ENCODE measurements at regions not wholly inside any gene's neighbourhood (a gene's known extent, or its start where the extent isn't known, plus 50 kb on each side); places are given as distances from the start of the nearest gene placed in this dataset.

DNA sequence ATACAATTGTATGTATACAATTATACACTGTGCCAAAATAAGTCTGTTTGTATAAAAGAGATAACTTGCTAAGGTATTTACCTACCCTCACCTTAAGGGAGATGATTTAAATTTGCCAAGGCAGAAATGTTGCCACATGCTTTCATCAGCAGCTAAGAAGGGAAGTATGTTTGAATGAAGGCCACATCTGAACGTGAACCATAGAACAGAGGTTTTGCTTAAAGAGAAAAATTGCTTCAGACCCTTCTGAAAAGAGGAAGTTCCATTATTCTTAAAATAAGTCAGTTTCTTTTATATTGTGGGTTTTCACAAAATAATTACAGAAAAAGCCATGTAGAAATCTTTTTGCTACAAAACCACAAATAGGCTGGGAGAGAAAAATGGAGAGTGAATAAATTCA is 621.5 kb upstream of the HTR2C start:
- Histone ChIP-seq H3K18ac (ENCODE audit: extremely low read depth, low read length) (no peak overlapping the region), H2BK5ac (ENCODE audit: low read depth, low read length) (no peak overlapping the region), H3K4ac (replicated peaks; ENCODE audit: insufficient read length, low read depth, low read length) (no peak overlapping the region), H3K79me2 (ENCODE audit: control insufficient read depth in 1 of 2, insufficient read depth in 2 of 2, low read length in 2 of 2) (peaks cover 0 to 20% of the 10 kb centered on the region in 2 experiments; a peak in 2 of 4 replicates), H2BK12ac (ENCODE audit: low read depth, low read length) (no peak overlapping the region), H3K4me3 (ENCODE audit: extremely low read depth in 1 of 4, insufficient read depth in 2 of 4, low read depth in 3 of 4, low read length in 4 of 4) (no peak overlapping the region), H3K4me1 (replicated peaks in 1 of 4; ENCODE audit: control insufficient read depth in 3 of 4, insufficient read depth in 4 of 4, low read length in 3 of 4) (peaks cover 0 to 15% (median 4%) of the 10 kb centered on the region in 4 experiments; a peak in 3 of 7 replicates), H4K91ac (replicated peaks; ENCODE audit: insufficient read length, low read length) (no peak overlapping the region), H4K8ac (ENCODE audit: extremely low read depth, insufficient read depth, low read length) (no peak overlapping the region), H2AK5ac (ENCODE audit: low read depth, low read length) (no peak overlapping the region), H3K79me1 (ENCODE audit: low read depth, low read length) (no peaks in the 10 kb centered on the region; the same call in 1 of the 2 replicates), H3K23ac (ENCODE audit: insufficient read length) (no peak overlapping the region), H3K56ac (replicated peaks; ENCODE audit: insufficient read length, low read depth, low read length) (no peak overlapping the region), H2BK15ac (ENCODE audit: low read length) (no peak overlapping the region), H3K27ac (ENCODE audit: low read depth, low read length) (no peak overlapping the region), H3K23me2 (ENCODE audit: low read depth, low read length) (no peaks in the 10 kb centered on the region), H3K9ac (replicated peaks in 1 of 4; ENCODE audit: extremely low read depth in 1 of 4, low read depth in 3 of 4, low read length in 3 of 4) (no peak overlapping the region), H2BK120ac (replicated peaks; ENCODE audit: low read depth, low read length) (no peak overlapping the region), H4K5ac (ENCODE audit: insufficient read length, low read depth, low read length) (no peak overlapping the region), H3K9me3 (ENCODE audit: insufficient read depth in 2 of 2, low read depth in 1 of 2, low read length in 1 of 2) (no peaks in the 10 kb centered on the region), H3K36me3 (ENCODE audit: control insufficient read depth in 2 of 4, insufficient read depth in 4 of 4, low read length in 3 of 4) (peaks cover 0 to 24% (median 0%) of the 10 kb centered on the region in 4 experiments; a peak in 3 of 8 replicates), H4K20me1 (replicated peaks in 1 of 2; ENCODE audit: control insufficient read depth in 1 of 2, insufficient read depth in 2 of 2, low read length in 2 of 2) (no peaks in the 10 kb centered on the region), H3K14ac (ENCODE audit: insufficient read length) (no peak overlapping the region), H3K27me3 (replicated peaks in 1 of 4; ENCODE audit: control insufficient read depth in 3 of 4, extremely low read depth in 1 of 4, insufficient read depth in 3 of 4, low read length in 3 of 4) (no peaks in the 10 kb centered on the region), H3K4me2 (ENCODE audit: insufficient read depth in 1 of 2, low read depth in 2 of 2, low read length in 2 of 2) (no peak overlapping the region), H2BK20ac (ENCODE audit: low read length) (no peak overlapping the region), H2AFZ (ENCODE audit: low read length) (no peak overlapping the region)
- DNase-seq (ENCODE audit: low read depth in 1 of 2, low spot score in 2 of 2) (no peak), FAIRE-seq (no peak)
- 86% methylated on average over 1 of the region's 1 CpG; no CpG with 5 or more reads in 1 of the 2 experiments for WGBS, 2 experiments (ENCODE audit: extremely low coverage in 1 of 2, insufficient coverage in 1 of 2, insufficient read length in 1 of 2, insufficient replicate concordance in 2 of 2, low coverage in 1 of 2, low lambda C conversion rate in 2 of 2, missing lambda C conversion rate in 1 of 2)
- CTCF ChIA-PET (ENCODE audit: partially characterized antibody) = no interaction called here
- POLR2A ChIA-PET (ENCODE audit: partially characterized antibody) = interaction anchor here (2.9 to 3.1 kb wide), 2 partner anchors 26 to 78 kb away, joined by 11 to 19 read pairs; no protein-coding TSS in a partner anchor
- TF ChIP-seq SIN3A (conservative IDR thresholded peaks at IDR 0.05 in 1 of 2, IDR thresholded peaks at IDR 0.05 in 1 of 2; ENCODE audit: low read depth in 1 of 2, low read length in 2 of 2) (no peak), BCL11A (IDR thresholded peaks at IDR 0.05; ENCODE audit: low read depth in 2 of 2, low read length in 2 of 2) (no peak), FOSL1 (IDR thresholded peaks at IDR 0.05; ENCODE audit: insufficient read depth, low read depth, low read length) (no peak), TBP (IDR thresholded peaks at IDR 0.05; ENCODE audit: low read depth, low read length) (no peak), RBBP5 (IDR thresholded peaks at IDR 0.05; ENCODE audit: borderline replicate concordance, low read depth, low read length) (no peak), RFX5 (IDR thresholded peaks at IDR 0.05; ENCODE audit: borderline replicate concordance, low read depth, low read length) (no peak), MAFK (IDR thresholded peaks at IDR 0.05; ENCODE audit: low read depth, low read length) (no peak), NANOG (IDR thresholded peaks at IDR 0.05; ENCODE audit: insufficient read depth, low read depth, low read length, poor library complexity, severe bottlenecking) (no peak), TEAD4 (IDR thresholded peaks at IDR 0.05; ENCODE audit: low read depth, low read length) (no peak), JUND (IDR thresholded peaks at IDR 0.05; ENCODE audit: low read length) (no peak), SP2 (IDR thresholded peaks at IDR 0.05; ENCODE audit: low read length) (no peak), BACH1 (IDR thresholded peaks at IDR 0.05; ENCODE audit: low read length) (no peak), KDM1A (IDR thresholded peaks at IDR 0.05; ENCODE audit: borderline replicate concordance, low read length) (no peak), GTF2F1 (IDR thresholded peaks at IDR 0.05; ENCODE audit: borderline replicate concordance, low read depth, low read length) (no peak)
- TF ChIP-seq, protein P1, sequence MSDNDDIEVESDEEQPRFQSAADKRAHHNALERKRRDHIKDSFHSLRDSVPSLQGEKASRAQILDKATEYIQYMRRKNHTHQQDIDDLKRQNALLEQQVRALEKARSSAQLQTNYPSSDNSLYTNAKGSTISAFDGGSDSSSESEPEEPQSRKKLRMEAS (IDR thresholded peaks at IDR 0.05) = no peak
